AG09319 (cell line): ENCODE measurements at regions not wholly inside any gene's neighbourhood (a gene's known extent, or its start where the extent isn't known, plus 50 kb on each side); places are given as distances from the start of the nearest gene placed in this dataset.

Experiments used
- DNase-seq: peaks from one replicate; pipeline ENCODE4 v3.0.0-alpha.2; 2010; ENCODE audit warnings: low read depth; ENCODE audit errors: extremely low read depth
- TF ChIP-seq, protein P1 (sequence below): IDR thresholded peaks from 2 replicates; pipeline ENCODE4 v1.5.1; 2011; ENCODE audit warnings: low read depth, mild to moderate bottlenecking, inconsistent platforms, low read length, moderate library complexity

DNA sequence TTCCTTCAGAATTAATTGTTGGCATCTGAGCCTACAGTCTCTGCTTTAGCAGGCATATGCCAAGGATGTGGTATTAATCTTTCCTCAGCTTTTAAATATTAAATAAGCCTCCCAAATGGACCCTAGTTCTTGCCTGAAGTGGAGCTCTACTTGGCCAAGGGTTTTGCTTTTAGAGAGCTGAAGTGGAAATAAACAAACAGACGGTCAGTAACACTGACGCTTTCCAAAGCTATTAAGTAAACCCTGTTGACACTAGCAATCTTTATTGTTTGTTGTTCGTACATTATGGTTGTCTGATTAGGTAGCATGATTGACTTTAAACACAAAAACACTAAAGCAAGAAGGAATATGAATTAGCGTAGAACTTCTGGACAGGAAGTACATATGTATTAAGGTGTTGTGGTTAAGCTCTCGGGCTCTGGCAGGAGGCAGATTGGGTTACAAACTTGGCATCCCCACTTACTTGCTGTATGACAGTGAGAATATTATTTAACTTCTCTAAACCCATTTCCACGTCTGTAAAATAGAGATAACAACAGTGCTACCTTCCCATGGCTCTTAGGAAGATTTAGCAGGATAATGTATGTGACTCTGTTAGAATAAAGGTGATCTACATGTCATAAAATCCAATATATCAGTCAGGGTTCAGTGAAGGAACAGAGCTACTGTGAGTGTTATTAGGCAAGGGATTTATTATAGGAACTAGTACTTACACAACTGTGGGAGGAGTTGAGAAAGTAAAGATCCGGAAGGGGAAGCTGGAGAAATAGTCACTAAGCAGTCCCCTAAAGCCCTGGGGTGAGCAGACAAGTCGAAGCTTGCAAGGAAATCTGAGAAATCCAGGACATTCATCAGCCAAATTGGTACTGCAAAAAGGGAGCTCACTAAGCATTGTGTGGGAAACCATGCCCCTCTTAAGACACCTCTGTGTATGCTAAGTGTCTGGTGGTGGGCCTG, 92.2 kb upstream of the ATF7IP start:
- no peak for DNase-seq
- TF ChIP-seq, protein P1, sequence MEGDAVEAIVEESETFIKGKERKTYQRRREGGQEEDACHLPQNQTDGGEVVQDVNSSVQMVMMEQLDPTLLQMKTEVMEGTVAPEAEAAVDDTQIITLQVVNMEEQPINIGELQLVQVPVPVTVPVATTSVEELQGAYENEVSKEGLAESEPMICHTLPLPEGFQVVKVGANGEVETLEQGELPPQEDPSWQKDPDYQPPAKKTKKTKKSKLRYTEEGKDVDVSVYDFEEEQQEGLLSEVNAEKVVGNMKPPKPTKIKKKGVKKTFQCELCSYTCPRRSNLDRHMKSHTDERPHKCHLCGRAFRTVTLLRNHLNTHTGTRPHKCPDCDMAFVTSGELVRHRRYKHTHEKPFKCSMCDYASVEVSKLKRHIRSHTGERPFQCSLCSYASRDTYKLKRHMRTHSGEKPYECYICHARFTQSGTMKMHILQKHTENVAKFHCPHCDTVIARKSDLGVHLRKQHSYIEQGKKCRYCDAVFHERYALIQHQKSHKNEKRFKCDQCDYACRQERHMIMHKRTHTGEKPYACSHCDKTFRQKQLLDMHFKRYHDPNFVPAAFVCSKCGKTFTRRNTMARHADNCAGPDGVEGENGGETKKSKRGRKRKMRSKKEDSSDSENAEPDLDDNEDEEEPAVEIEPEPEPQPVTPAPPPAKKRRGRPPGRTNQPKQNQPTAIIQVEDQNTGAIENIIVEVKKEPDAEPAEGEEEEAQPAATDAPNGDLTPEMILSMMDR: no peak

DNA sequence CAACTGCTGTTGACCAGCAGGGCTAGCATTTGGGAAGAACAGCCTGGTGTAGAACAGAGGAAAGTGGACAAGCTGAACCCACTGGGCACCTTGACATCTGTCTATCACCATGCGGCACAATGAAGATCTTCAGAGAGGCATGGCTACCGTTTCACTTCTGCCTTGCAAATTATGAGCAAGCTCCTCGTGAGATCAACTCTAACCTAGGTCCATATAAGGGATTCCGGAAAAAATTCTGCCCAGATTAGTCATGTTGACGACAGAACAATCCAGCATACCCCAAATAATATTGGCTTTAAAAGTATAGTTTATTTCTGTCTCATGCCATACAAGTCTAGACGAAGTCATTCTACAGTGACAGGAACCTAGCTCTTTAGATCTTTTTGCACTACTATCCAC, 91.6 kb upstream of the ATF7IP start:
- DNase-seq: no peak

GRCh38 chr12:14275111-14275510, 90.4 kb upstream of the ATF7IP start:
- TF ChIP-seq, protein P1: no peak

More for the DNA sequence above, 91.6 kb upstream of the ATF7IP start:
- TF ChIP-seq, protein P1: no peak

DNA sequence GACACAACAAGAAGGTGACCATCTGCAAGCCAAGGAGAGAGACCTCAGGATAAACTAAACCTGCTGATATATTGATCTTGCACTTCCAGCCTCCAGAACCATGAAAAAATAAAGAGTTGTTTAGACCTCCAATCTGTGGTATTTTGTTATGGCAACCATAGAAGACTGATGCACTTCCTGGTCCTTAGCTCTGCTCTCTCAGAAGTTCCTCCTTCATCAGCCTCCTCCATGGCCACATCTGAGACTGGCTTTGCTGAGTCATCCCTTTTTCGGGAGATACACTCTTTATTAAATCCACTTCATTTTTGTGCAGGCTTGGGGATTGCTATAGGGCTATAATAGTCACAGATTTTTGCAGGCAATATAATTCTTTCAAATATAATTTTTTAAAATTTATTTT, 89.6 kb upstream of the ATF7IP start:
- DNase-seq: no peak
- TF ChIP-seq, protein P1: no peak

More at GRCh38 chr12:14275111-14275510, 90.4 kb upstream of the ATF7IP start:
- no peak for DNase-seq

DNA sequence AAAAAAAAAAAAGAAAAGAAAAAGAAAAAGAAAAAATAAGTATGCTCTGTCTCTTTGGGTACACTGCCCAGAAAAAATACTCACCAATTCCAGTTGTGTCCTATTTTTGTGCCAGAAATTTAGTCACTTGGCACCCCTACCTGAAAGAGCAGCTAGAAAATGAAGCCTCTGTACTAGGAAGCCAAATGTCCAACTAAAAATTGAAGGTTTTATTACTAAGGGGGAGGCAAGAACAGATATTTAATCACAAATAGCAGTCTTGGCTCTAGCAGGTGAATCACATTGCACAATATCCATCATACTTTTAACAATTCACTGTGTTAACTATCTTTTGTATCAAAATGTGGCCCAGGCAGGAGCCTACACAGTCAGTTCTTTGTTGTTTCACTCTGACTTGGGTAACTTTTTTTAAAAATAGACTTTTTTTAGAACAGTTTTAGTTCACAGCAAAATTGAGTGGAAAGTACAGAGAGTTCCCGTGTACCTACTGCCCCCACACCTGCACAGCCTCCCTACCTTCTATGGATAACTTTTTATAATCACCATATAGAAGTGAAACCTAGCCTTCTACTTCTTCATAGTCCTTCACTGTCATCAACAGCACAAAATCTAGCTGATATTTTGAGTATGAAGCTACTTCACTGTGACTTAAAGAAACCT, 87.1 kb upstream of the ATF7IP start:
- no peak for DNase-seq
- TF ChIP-seq, protein P1: no peak

DNA sequence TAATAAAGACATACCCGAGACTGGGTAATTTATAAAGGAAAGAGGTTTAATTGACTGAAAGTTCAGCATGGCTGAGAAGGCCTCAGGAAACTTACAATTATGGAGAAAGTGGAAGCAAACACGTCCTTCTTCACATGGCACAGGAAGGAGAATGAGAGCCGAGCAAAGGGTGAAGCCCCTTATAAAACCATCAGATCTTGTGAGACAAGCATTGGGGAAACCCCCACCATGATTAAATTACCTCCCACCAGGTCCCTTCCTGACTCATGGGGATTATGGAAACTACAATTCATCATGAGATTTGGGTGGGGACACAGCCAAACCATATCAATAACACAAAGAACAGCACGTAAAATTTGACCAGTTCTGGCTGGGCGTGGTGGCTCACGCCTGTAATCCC, 85.6 kb upstream of the ATF7IP start:
- TF ChIP-seq, protein P1: no peak
- no peak for DNase-seq

DNA sequence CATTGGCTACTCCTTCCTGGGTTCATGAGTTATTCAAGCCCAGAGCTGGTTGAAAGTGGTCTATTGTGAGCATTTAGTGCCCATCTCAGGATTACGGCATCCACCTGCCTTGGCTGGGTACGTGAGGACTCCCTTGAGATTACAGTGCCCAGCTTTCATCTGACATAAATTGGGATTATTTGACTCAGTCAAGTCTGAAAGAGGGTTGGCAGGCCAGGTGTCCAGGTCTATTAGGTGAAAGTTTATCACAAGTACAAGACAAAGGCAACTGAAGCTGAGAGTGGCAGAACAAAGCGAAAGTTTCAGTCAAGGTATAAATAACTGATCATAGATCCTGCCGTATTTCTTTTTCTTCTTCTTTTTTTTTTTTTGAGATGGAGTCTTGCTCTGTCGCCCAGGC, 84.6 kb upstream of the ATF7IP start:
- DNase-seq: no peak
- TF ChIP-seq, protein P1: no peak
